H1 (cell line): ENCODE measurements at regions not wholly inside any gene's neighbourhood (a gene's known extent, or its start where the extent isn't known, plus 50 kb on each side); places are given as distances from the start of the nearest gene placed in this dataset.

Experiments used
- CTCF ChIA-PET: fragments of 300-600 bp; sonication (Branson Sonifier 250); formaldehyde crosslinking; loops from one replicate; lab custom pipeline; 2021; ENCODE audit not compliant: partially characterized antibody; lab: Charles Lee
- POLR2A ChIA-PET: fragments of 300-600 bp; sonication (Branson Sonifier 250); formaldehyde crosslinking; loops from one replicate; lab custom pipeline; 2021; ENCODE audit warnings: inconsistent platforms; ENCODE audit not compliant: partially characterized antibody; lab: Charles Lee
- DNase-seq, 2 experiments: peaks; one replicate each; pipeline versions ENCODE4 v3.0.0 to v3.0.0-alpha.2; 2010 to 2022; ENCODE audit warnings: low spot score in 2 of 2, low read depth in 1 of 2, mixed read lengths in 1 of 2
- FAIRE-seq: peaks from 2 replicates; lab custom pipeline; 2011; peaks lifted over from hg19 to GRCh38; lab: Jason Lieb, UNC
- H2AFZ ChIP-seq: 2 replicates; pipeline ENCODE4 v1.8.1; 2012; ENCODE audit warnings: low read length, inconsistent platforms
- H2AK5ac ChIP-seq: 2 replicates; pipeline ENCODE4 v1.6.1; 2013; ENCODE audit warnings: low read depth, low read length
- H2BK120ac ChIP-seq: replicated peaks from 2 replicates; pipeline ENCODE3; 2013; ENCODE audit warnings: low read depth, low read length, inconsistent platforms
- H2BK12ac ChIP-seq: 2 replicates; pipeline ENCODE4 v1.6.1; 2013; ENCODE audit warnings: low read depth, low read length
- H2BK15ac ChIP-seq: 2 replicates; pipeline ENCODE4 v1.6.1; 2013; ENCODE audit warnings: low read length
- H2BK20ac ChIP-seq: 2 replicates; pipeline ENCODE4 v1.6.1; 2013; ENCODE audit warnings: low read length
- H2BK5ac ChIP-seq: 2 replicates; pipeline ENCODE4 v1.6.1; 2013; ENCODE audit warnings: low read depth, low read length
- H3K14ac ChIP-seq: 2 replicates; pipeline ENCODE4 v1.6.1; 2013; ENCODE audit warnings: inconsistent platforms; ENCODE audit not compliant: insufficient read length
- H3K18ac ChIP-seq: 2 replicates; pipeline ENCODE4 v1.6.1; 2013; ENCODE audit warnings: low read length; ENCODE audit errors: extremely low read depth
- H3K23ac ChIP-seq: 2 replicates; pipeline ENCODE4 v1.6.1; 2013; ENCODE audit warnings: inconsistent platforms; ENCODE audit not compliant: insufficient read length
- H3K23me2 ChIP-seq: 2 replicates; pipeline ENCODE4 v1.6.1; 2013; ENCODE audit warnings: low read depth, low read length
- H3K27ac ChIP-seq: 2 replicates; pipeline ENCODE4 v1.6.1; 2011; ENCODE audit warnings: low read depth, low read length, inconsistent platforms
- H3K27me3 ChIP-seq, 4 experiments: replicated peaks in 1 of 4; 1 replicate in 1 of 4; 2 replicates in 3 of 4; pipeline versions ENCODE4 v1.6.1 to v1.8.1; 2011 to 2013; ENCODE audit warnings: low read length in 3 of 4, mild to moderate bottlenecking in 3 of 4, inconsistent platforms in 2 of 4, mixed read lengths in 2 of 4, moderate library complexity in 1 of 4; ENCODE audit not compliant: control insufficient read depth in 3 of 4, insufficient read depth in 3 of 4; ENCODE audit errors: extremely low read depth in 1 of 4
- H3K36me3 ChIP-seq, 4 experiments: 2 replicates each; pipeline versions ENCODE4 v1.6.1 to v1.8.1; 2011 to 2013; ENCODE audit warnings: mild to moderate bottlenecking in 4 of 4, low read length in 3 of 4, moderate library complexity in 2 of 4, control low read depth in 1 of 4, inconsistent platforms in 1 of 4; ENCODE audit not compliant: insufficient read depth in 4 of 4, control insufficient read depth in 2 of 4
- H3K4ac ChIP-seq: replicated peaks from 2 replicates; pipeline ENCODE3; 2013; ENCODE audit warnings: low read length, low read depth, mixed read lengths, inconsistent platforms; ENCODE audit not compliant: insufficient read length
- H3K4me1 ChIP-seq, 4 experiments: replicated peaks in 1 of 4; 1 replicate in 1 of 4; 2 replicates in 3 of 4; pipeline versions ENCODE4 v1.6.1 to v1.8.1; 2011 to 2013; ENCODE audit warnings: low read length in 3 of 4, inconsistent platforms in 2 of 4, mixed read lengths in 1 of 4; ENCODE audit not compliant: insufficient read depth in 4 of 4, control insufficient read depth in 3 of 4
- H3K4me2 ChIP-seq, 2 experiments: 2 replicates each; pipeline versions ENCODE4 v1.6.1 to v1.8.1; 2011 to 2013; ENCODE audit warnings: low read depth in 2 of 2, low read length in 2 of 2, control low read depth in 1 of 2, inconsistent platforms in 1 of 2, mild to moderate bottlenecking in 1 of 2; ENCODE audit not compliant: insufficient read depth in 1 of 2
- H3K4me3 ChIP-seq, 4 experiments: fragments of 200-600, 300-600 bp in 1 of 4; sonication (generic), shearing (Covaris generic), sonication (Bioruptor Twin) in 1 of 4; 2 replicates each; pipeline versions ENCODE4 v1.5.1 to v1.8.1; 2011 to 2016; ENCODE audit warnings: low read length in 4 of 4, low read depth in 3 of 4, control low read depth in 2 of 4, inconsistent platforms in 2 of 4, mild to moderate bottlenecking in 2 of 4, mixed read lengths in 1 of 4, moderate library complexity in 1 of 4; ENCODE audit not compliant: insufficient read depth in 2 of 4; ENCODE audit errors: extremely low read depth in 1 of 4
- H3K56ac ChIP-seq: replicated peaks from 2 replicates; pipeline ENCODE3; 2013; ENCODE audit warnings: low read depth, mild to moderate bottlenecking, mixed read lengths, low read length, inconsistent platforms; ENCODE audit not compliant: insufficient read length
- H3K79me1 ChIP-seq: 2 replicates; pipeline ENCODE4 v1.6.1; 2013; ENCODE audit warnings: low read depth, low read length, control low read depth
- H3K79me2 ChIP-seq, 2 experiments: 2 replicates each; pipeline versions ENCODE4 v1.6.1 to v1.8.1; 2012 to 2013; ENCODE audit warnings: low read length in 2 of 2, mild to moderate bottlenecking in 2 of 2, inconsistent platforms in 1 of 2; ENCODE audit not compliant: insufficient read depth in 2 of 2, control insufficient read depth in 1 of 2
- H3K9ac ChIP-seq, 4 experiments: replicated peaks in 1 of 4; 1 replicate in 1 of 4; 2 replicates in 3 of 4; pipeline versions ENCODE4 v1.6.1 to v1.8.1; 2011 to 2013; ENCODE audit warnings: low read depth in 3 of 4, low read length in 3 of 4, control low read depth in 2 of 4, mild to moderate bottlenecking in 2 of 4, moderate library complexity in 2 of 4, inconsistent platforms in 1 of 4; ENCODE audit errors: extremely low read depth in 1 of 4
- H3K9me3 ChIP-seq, 2 experiments: 2 replicates each; pipeline versions ENCODE4 v1.6.1 to v1.8.1; 2012 to 2013; ENCODE audit warnings: mild to moderate bottlenecking in 2 of 2, moderate library complexity in 2 of 2, control low read depth in 1 of 2, inconsistent platforms in 1 of 2, low read depth in 1 of 2, low read length in 1 of 2, mixed read lengths in 1 of 2; ENCODE audit not compliant: insufficient read depth in 2 of 2
- H4K20me1 ChIP-seq, 2 experiments: replicated peaks in 1 of 2; 2 replicates each; pipeline versions ENCODE3 to v1.8.1; 2011 to 2013; ENCODE audit warnings: inconsistent platforms in 2 of 2, low read length in 2 of 2, mild to moderate bottlenecking in 1 of 2; ENCODE audit not compliant: insufficient read depth in 2 of 2, control insufficient read depth in 1 of 2
- H4K5ac ChIP-seq: 2 replicates; pipeline ENCODE4 v1.6.1; 2013; ENCODE audit warnings: low read length, low read depth, mixed read lengths, inconsistent platforms; ENCODE audit not compliant: insufficient read length
- H4K8ac ChIP-seq: 2 replicates; pipeline ENCODE4 v1.8.0; 2013; ENCODE audit warnings: mild to moderate bottlenecking, moderate library complexity, low read length, inconsistent platforms; ENCODE audit not compliant: insufficient read depth; ENCODE audit errors: extremely low read depth
- H4K91ac ChIP-seq: replicated peaks from 2 replicates; pipeline ENCODE3; 2013; ENCODE audit warnings: low read length, mixed read lengths, inconsistent platforms; ENCODE audit not compliant: insufficient read length
- ATF2 ChIP-seq: IDR thresholded peaks from 2 replicates; pipeline ENCODE4 v1.6.1; 2012; ENCODE audit warnings: low read length, inconsistent platforms
- CBX5 ChIP-seq: fragments of 300-800, 300-1000 bp; sonication (generic); IDR thresholded peaks from 2 replicates; pipeline ENCODE4 v1.7.1; 2016; ENCODE audit warnings: antibody characterized with exemption, low read length, low read depth
- CEBPB ChIP-seq: IDR thresholded peaks from 2 replicates; pipeline ENCODE4 v1.6.1; 2012; ENCODE audit warnings: low read depth, low read length
- EZH2 ChIP-seq: fragments of 200-600 bp; sonication (generic); IDR thresholded peaks from 2 replicates; pipeline ENCODE4 v1.7.1; 2012; ENCODE audit warnings: low read depth, mild to moderate bottlenecking, moderate library complexity, low read length, inconsistent platforms; ENCODE audit not compliant: severe bottlenecking
- KDM1A ChIP-seq: fragments of 200-600, 300-600 bp; sonication (generic); IDR thresholded peaks from 2 replicates; pipeline ENCODE4 v1.7.1; 2016; ENCODE audit warnings: mild to moderate bottlenecking, low read length, borderline replicate concordance
- MAFK ChIP-seq: IDR thresholded peaks from 2 replicates; pipeline ENCODE4 v1.6.1; 2012; ENCODE audit warnings: low read depth, mild to moderate bottlenecking, improper control_type of control experiment, low read length
- NRF1 ChIP-seq: IDR thresholded peaks from 2 replicates; pipeline ENCODE4 v1.6.1; 2011; ENCODE audit warnings: mild to moderate bottlenecking, low read depth, low read length, improper control_type of control experiment
- POU5F1 ChIP-seq: IDR thresholded peaks from 2 replicates; pipeline ENCODE4 v1.6.1; 2011; ENCODE audit warnings: low read depth, mild to moderate bottlenecking, low read length, moderate library complexity
- RAD21 ChIP-seq, 2 experiments: IDR thresholded peaks in 1 of 2; conservative IDR thresholded peaks in 1 of 2; 2 replicates each; pipeline ENCODE4 v1.6.1; 2011; ENCODE audit warnings: low read depth in 2 of 2, low read length in 2 of 2, improper control_type of control experiment in 1 of 2, inconsistent platforms in 1 of 2, mild to moderate bottlenecking in 1 of 2, moderate library complexity in 1 of 2
- RFX5 ChIP-seq: IDR thresholded peaks from 2 replicates; pipeline ENCODE4 v1.6.1; 2011; ENCODE audit warnings: low read depth, low read length, improper control_type of control experiment, borderline replicate concordance
- SAP30 ChIP-seq: fragments of 300-600 bp; sonication (generic); IDR thresholded peaks from 2 replicates; pipeline ENCODE4 v1.7.1; 2012; ENCODE audit warnings: low read length, moderate library complexity, mild to moderate bottlenecking, inconsistent platforms; ENCODE audit not compliant: insufficient read depth, insufficient replicate concordance
- TBP ChIP-seq: IDR thresholded peaks from 2 replicates; pipeline ENCODE4 v1.6.1; 2011; ENCODE audit warnings: low read depth, low read length, improper control_type of control experiment
- ZNF274 ChIP-seq: IDR thresholded peaks from 2 replicates; pipeline ENCODE4 v1.7.0; 2012; ENCODE audit warnings: low read length, borderline replicate concordance; ENCODE audit errors: extremely low read depth
- WGBS, 2 experiments: shearing (Covaris generic) in 1 of 2; methylation state at CpG; one replicate each; pipeline versions ENCODE4 v1.1.6 to v1.1.7; 2013 to 2015; ENCODE audit warnings: low lambda C conversion rate in 2 of 2, mixed read lengths in 2 of 2, inconsistent platforms in 1 of 2, low coverage in 1 of 2, missing lambda C conversion rate in 1 of 2; ENCODE audit not compliant: insufficient replicate concordance in 2 of 2, insufficient coverage in 1 of 2, insufficient read length in 1 of 2; ENCODE audit errors: extremely low coverage in 1 of 2, missing lambda C conversion rate in 1 of 2; 5-methylcytosine and 5-hydroxymethylcytosine counted together

DNA sequence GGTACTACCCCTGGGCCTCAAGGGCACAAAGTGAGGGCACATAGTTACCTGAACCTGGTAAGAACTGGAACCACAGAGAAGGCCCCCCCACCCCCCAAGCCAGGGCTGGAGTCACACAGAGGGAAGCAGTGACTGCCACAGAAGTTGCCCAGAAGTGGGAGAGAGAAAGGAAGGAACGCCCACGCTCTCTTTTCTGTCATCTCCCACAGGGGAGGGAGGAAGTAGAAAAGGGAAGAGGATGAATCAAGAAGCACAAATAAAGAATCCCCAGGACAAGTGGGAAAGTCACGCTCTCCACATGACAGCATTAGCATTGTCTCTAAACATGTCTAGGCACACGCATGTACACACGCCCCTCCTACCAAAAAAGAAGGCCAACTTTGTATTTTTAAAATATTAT lies 114.7 kb upstream of the FRMD4B start:
- no peak overlapping the region for H3K14ac ChIP-seq
- H3K27ac ChIP-seq, result no peak overlapping the region
- WGBS, 2 experiments, result 98% methylated on average over 5 of the region's 5 CpGs; no CpG with 5 or more reads in 1 of the 2 experiments
- no peaks in the 10 kb centered on the region for H3K36me3 ChIP-seq
- POLR2A ChIA-PET, result no interaction called here
- no peak overlapping the region for H3K23ac ChIP-seq
- DNase-seq (no peak), FAIRE-seq (no peak)
- H4K8ac ChIP-seq, result peak overlapping the region; percentile 20; the same call in 1 of the 2 replicates
- H4K5ac ChIP-seq, result no peak overlapping the region
- H3K18ac ChIP-seq, result no peak overlapping the region
- H3K4me3 ChIP-seq, result no peak overlapping the region
- H2BK12ac ChIP-seq, result no peak overlapping the region
- no peaks in the 10 kb centered on the region for H3K27me3 ChIP-seq
- H3K79me1 ChIP-seq, result no peaks in the 10 kb centered on the region
- no peak overlapping the region for H2AFZ ChIP-seq
- no peak overlapping the region for H2BK20ac ChIP-seq
- H3K9ac ChIP-seq, result no peak overlapping the region
- no peak overlapping the region for H2BK120ac ChIP-seq
- no peak overlapping the region for H3K4me2 ChIP-seq
- H2BK15ac ChIP-seq, result no peak overlapping the region
- H3K56ac ChIP-seq, result no peak overlapping the region
- no peaks in the 10 kb centered on the region for H3K9me3 ChIP-seq
- no peaks in the 10 kb centered on the region for H4K20me1 ChIP-seq
- H3K79me2 ChIP-seq, result no peaks in the 10 kb centered on the region
- no peak overlapping the region for H2BK5ac ChIP-seq
- no peaks in the 10 kb centered on the region for H3K23me2 ChIP-seq
- CTCF ChIA-PET, result no interaction called here
- no peaks in the 10 kb centered on the region for H3K4me1 ChIP-seq
- H4K91ac ChIP-seq, result no peak overlapping the region
- no peak overlapping the region for H2AK5ac ChIP-seq
- H3K4ac ChIP-seq, result no peak overlapping the region
- TF ChIP-seq CEBPB (no peak), KDM1A (no peak), TBP (no peak), RAD21 (IDR thresholded peaks at IDR 0.05 in 1 of 2, conservative IDR thresholded peaks at IDR 0.05 in 1 of 2; ENCODE audit: low read depth in 2 of 2, low read length in 2 of 2) (no peak), NRF1 (no peak), CBX5 (no peak), ZNF274 (no peak), MAFK (no peak), EZH2 (no peak), RFX5 (no peak), POU5F1 (no peak), ATF2 (no peak), SAP30 (no peak)
